Natural killer cell (primary cell): ENCODE measurements at regions not wholly inside any gene's neighbourhood (a gene's known extent, or its start where the extent isn't known, plus 50 kb on each side); places are given as distances from the start of the nearest gene placed in this dataset.
"Not testable (repeated sequence)": the region's sequence is repeated elsewhere in the genome, so short reads cannot be mapped to it uniquely, and the experiment has no call there.

Experiments used
- ATAC-seq, 3 donors: fragments of 150-1000 bp in 2 of 3; fragments of 200-7000 bp in 1 of 3; cut with Tn5 transposase; 1 replicate in 1 of 3; 2 replicates in 2 of 3; pipeline ENCODE4 v1.10.0; 2021; ENCODE audit warnings: mild to moderate bottlenecking in 2 of 3, moderate library complexity in 2 of 3
- DNase-seq, 2 donors: peaks; one replicate each; pipeline versions ENCODE4 v3.0.0 to v3.0.0-alpha.2; 2013 to 2021; ENCODE audit warnings: mixed read lengths in 1 of 2
- H3K27ac ChIP-seq: one replicate; pipeline ENCODE4 v1.5.1; 2013; ENCODE audit warnings: mild to moderate bottlenecking, low read length
- H3K27me3 ChIP-seq: one replicate; pipeline ENCODE4 v1.6.1; 2013; ENCODE audit warnings: low read length; ENCODE audit not compliant: control insufficient read depth, insufficient read depth
- H3K36me3 ChIP-seq: one replicate; pipeline ENCODE4 v1.6.1; 2013; ENCODE audit warnings: low read length; ENCODE audit not compliant: control insufficient read depth, insufficient read depth
- H3K4me1 ChIP-seq: one replicate; pipeline ENCODE4 v1.6.1; 2013; ENCODE audit warnings: low read length; ENCODE audit not compliant: control insufficient read depth, insufficient read depth
- H3K4me3 ChIP-seq: one replicate; pipeline ENCODE4 v1.5.1; 2013; ENCODE audit warnings: low read length
- H3K9me3 ChIP-seq: one replicate; pipeline ENCODE4 v1.6.1; 2013; ENCODE audit warnings: low read length; ENCODE audit not compliant: control insufficient read depth, insufficient read depth
- H3K27ac Mint-ChIP-seq, 2 donors: one replicate each; pipeline ENCODE4 v1.8.0; 2022; ENCODE audit warnings: mild to moderate bottlenecking in 2 of 2, mixed read lengths in 2 of 2, moderate library complexity in 1 of 2
- H3K27me3 Mint-ChIP-seq, 2 donors: one replicate each; pipeline ENCODE4 v1.8.0; 2022; ENCODE audit warnings: low read depth in 2 of 2, mixed read lengths in 2 of 2
- H3K36me3 Mint-ChIP-seq: one replicate; pipeline ENCODE4 v1.8.0; 2022; ENCODE audit warnings: mixed read lengths
- H3K4me1 Mint-ChIP-seq, 2 donors: one replicate each; pipeline ENCODE4 v1.8.0; 2022; ENCODE audit warnings: mixed read lengths in 2 of 2
- H3K4me3 Mint-ChIP-seq: one replicate; pipeline ENCODE4 v1.8.0; 2022; ENCODE audit warnings: mild to moderate bottlenecking, moderate library complexity, mixed read lengths
- H3K9me3 Mint-ChIP-seq, 2 donors: one replicate each; pipeline ENCODE4 v1.8.0; 2022; ENCODE audit warnings: mixed read lengths in 2 of 2
- WGBS: methylation state at CpG from one replicate; pipeline ENCODE4 v1.1.7; 2013; ENCODE audit warnings: missing lambda C conversion rate; ENCODE audit not compliant: insufficient coverage; 5-methylcytosine and 5-hydroxymethylcytosine counted together
- intact Hi-C: fragments of 100-400 bp; cut with micrococcal nuclease; formaldehyde crosslinking; loops from one replicate; pipeline ENCODE4 v1.14.2; 2022
- TF ChIP-seq, protein P1 (sequence below): fragments of 200-600 bp; IDR thresholded peaks from one replicate; pipeline ENCODE4 v1.8.0; 2022; ENCODE audit warnings: antibody characterized with exemption

DNA sequence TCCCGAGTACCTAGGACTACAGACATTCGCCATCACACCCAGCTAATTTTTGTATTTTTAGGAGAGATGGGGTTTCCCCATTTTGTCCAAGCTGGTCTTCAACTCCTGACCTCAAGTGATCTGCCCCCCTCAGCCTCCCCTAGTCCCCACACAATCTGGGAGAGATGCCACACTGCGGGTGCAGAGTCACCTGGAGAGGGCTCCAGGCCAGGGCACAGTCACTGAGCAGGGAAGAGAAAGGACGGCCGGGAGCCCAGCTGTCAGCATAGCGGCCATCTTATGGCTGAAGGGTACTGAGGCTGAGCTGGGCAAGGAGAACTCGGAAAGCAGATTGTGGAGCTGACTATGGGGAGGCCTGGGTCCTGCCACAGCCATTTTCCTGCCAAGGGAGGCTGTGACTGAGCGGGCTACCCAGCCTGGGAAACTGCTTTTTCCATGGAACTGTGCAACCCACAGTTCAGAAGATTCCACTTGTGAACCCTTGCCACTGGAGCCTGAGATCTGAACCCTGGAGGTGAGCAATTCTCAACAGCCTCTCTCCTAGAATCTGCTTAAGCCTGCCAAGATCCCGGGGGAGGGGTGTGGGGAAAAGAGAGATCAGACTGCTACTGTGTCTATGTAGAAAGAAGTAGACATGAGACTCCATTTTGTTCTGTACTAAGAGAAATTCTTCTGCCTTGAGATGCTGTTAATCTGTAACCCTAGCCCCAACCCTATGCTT, 109.2 kb downstream of the ZNF486 start:
- no peak for DNase-seq

DNA sequence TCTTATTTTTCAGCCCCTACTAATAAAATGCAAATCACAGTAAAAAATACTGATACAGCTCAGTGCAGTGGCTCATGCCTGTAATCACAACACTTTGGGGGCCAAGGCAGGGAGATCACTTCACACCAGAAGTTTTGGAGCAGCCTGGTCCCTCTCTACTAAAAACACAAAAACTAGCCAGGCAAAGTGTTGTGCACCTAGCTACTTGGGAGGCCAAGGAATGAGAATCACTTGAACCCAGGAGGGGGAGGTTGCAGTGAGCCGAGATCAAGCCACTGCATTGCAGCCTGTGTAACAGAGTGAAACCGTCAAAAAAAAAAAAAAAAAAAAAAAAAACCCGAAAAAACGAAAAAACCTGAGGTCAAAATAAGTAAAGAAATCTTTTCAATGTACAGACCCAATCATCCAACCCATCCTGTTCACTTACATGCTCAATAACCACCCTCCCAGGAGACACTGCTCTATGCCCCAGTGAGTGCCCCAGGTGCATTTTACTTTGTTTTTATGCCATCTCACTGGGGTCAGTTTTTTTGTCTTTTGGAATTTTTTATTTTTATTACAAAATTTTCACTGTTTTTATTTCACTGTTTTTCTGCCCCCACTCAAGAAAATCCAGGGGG, 107.0 kb downstream of the ZNF486 start:
- 56% methylated on average over 3 of the region's 4 CpGs for WGBS
- DNase-seq, result no peak
- no peaks in the 10 kb centered on the region for H3K9me3 ChIP-seq
- no peaks in the 10 kb centered on the region for H3K27me3 ChIP-seq
- Mint-ChIP-seq H3K27ac (no peak overlapping the region), H3K27me3 (no peaks in the 10 kb centered on the region), H3K4me1 (no peaks in the 10 kb centered on the region), H3K9me3 (peaks cover 0 to 3% of the 10 kb centered on the region in 2 donors), H3K36me3 (no peaks in the 10 kb centered on the region), H3K4me3 (no peak overlapping the region)
- TF ChIP-seq, protein P1, sequence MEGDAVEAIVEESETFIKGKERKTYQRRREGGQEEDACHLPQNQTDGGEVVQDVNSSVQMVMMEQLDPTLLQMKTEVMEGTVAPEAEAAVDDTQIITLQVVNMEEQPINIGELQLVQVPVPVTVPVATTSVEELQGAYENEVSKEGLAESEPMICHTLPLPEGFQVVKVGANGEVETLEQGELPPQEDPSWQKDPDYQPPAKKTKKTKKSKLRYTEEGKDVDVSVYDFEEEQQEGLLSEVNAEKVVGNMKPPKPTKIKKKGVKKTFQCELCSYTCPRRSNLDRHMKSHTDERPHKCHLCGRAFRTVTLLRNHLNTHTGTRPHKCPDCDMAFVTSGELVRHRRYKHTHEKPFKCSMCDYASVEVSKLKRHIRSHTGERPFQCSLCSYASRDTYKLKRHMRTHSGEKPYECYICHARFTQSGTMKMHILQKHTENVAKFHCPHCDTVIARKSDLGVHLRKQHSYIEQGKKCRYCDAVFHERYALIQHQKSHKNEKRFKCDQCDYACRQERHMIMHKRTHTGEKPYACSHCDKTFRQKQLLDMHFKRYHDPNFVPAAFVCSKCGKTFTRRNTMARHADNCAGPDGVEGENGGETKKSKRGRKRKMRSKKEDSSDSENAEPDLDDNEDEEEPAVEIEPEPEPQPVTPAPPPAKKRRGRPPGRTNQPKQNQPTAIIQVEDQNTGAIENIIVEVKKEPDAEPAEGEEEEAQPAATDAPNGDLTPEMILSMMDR, result no peak
- no peak for ATAC-seq
- no peaks in the 10 kb centered on the region for H3K36me3 ChIP-seq
- H3K4me1 ChIP-seq, result no peaks in the 10 kb centered on the region
- intact Hi-C loops, result no loop called here
- no peak overlapping the region for H3K4me3 ChIP-seq
- H3K27ac ChIP-seq, result no peak overlapping the region

More for the DNA sequence above, 109.2 kb downstream of the ZNF486 start:
- Mint-ChIP-seq H3K36me3 (no peaks in the 10 kb centered on the region), H3K4me1 (no peaks in the 10 kb centered on the region), H3K27ac (no peak overlapping the region), H3K4me3 (no peak overlapping the region), H3K9me3 (peaks cover 4 to 6% of the 10 kb centered on the region in 2 donors), H3K27me3 (no peaks in the 10 kb centered on the region)
- WGBS, result 90% methylated on average over 7 of the region's 9 CpGs
- H3K4me1 ChIP-seq, result no peaks in the 10 kb centered on the region
- no peak for ATAC-seq
- no peak overlapping the region for H3K4me3 ChIP-seq
- TF ChIP-seq, protein P1, result no peak
- H3K27ac ChIP-seq, result no peak overlapping the region
- no peaks in the 10 kb centered on the region for H3K9me3 ChIP-seq
- no peaks in the 10 kb centered on the region for H3K36me3 ChIP-seq
- H3K27me3 ChIP-seq, result no peaks in the 10 kb centered on the region
- intact Hi-C loops, result no loop called here

DNA sequence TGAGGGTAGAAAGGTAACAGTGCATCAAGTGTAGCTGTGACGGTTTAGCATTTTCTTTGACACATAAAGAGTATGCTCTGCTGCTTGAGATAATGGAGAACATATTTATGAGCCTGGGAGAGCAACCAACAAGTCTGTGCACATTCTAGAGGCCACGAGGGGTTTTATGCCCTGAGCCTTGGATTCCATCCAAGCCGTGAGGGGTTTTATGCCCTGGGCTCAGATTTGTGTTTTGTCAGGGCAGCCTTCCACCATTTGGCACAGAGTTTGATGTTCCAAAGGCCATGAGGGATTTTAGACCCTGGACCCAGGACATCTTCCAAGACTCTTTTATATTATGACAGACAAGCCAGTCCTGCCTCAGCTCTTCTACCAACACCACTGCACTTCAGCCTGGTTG, 106.4 kb downstream of the ZNF486 start:
- Mint-ChIP-seq H3K9me3 (peaks cover 0 to 3% of the 10 kb centered on the region in 2 donors), H3K27me3 (no peaks in the 10 kb centered on the region), H3K4me3 (no peak overlapping the region), H3K27ac (no peak overlapping the region), H3K4me1 (no peaks in the 10 kb centered on the region), H3K36me3 (no peaks in the 10 kb centered on the region)
- TF ChIP-seq, protein P1, result no peak
- DNase-seq (no peak), ATAC-seq (no peak)
- Histone ChIP-seq H3K36me3 (no peaks in the 10 kb centered on the region), H3K27me3 (no peaks in the 10 kb centered on the region), H3K27ac (no peak overlapping the region), H3K4me1 (no peaks in the 10 kb centered on the region), H3K4me3 (no peak overlapping the region), H3K9me3 (no peaks in the 10 kb centered on the region)
- WGBS, result 79% methylated on average over 3 of the region's 3 CpGs
- intact Hi-C loops, result no loop called here

DNA sequence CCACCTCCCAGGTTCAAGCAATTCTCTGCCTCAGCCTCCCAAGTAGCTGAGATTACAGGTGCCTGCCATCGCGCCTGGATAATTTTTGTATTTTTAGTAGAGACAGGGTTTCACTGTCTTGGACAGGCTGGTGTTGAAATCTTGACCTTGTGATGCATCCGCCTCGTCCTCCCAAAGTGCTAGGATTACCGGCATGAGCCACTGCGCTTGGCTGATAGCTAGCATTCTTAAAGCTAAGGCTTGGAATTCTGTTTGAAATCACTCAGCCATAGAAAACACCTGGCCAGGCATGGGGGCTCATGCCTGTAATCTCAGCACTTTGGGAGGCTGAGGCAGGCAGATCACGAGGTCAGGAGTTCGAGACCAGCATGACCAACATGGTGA, 105.6 kb downstream of the ZNF486 start:
- not testable (repeated sequence) for H3K36me3 Mint-ChIP-seq
- 93% methylated on average over 8 of the region's 8 CpGs for WGBS

DNA sequence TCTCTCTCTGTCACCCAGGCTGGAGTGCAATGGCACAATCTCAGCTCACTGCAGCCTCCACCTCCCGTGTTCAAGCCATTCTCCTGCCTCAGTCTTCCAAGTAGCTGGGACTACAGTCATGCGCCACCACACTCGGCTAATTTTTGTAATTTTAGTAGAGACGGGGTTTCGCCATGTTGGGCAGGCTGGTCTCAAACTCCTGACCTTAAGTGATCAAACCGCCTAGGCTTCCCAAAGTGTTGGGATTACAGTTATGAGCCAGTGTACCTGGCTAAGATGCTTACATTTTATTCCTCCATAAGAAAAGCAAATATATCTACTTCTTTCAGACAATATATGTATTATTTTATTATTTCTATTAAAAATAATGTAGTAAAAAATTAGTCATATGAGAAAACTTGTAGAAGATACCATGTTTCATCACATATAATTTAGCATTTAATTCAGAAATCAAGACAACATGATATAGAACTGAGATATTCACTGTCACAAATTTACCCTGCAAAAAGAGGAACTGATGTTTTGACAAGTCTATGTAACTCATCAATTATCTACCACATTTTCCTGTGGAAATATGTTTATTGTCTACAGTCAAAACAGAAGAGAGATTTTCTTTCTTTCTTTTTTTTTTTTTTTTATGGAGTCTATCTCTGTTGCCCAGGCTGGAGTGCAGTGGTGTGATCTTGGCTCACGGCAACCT, 105.1 kb downstream of the ZNF486 start:
- H3K36me3 Mint-ChIP-seq, H3K27ac Mint-ChIP-seq, H3K27ac ChIP-seq, DNase-seq, H3K4me3 Mint-ChIP-seq, H3K27me3 ChIP-seq, H3K4me3 ChIP-seq, H3K9me3 Mint-ChIP-seq, H3K27me3 Mint-ChIP-seq, H3K9me3 ChIP-seq, H3K36me3 ChIP-seq, intact Hi-C loops, ATAC-seq, H3K4me1 ChIP-seq, H3K4me1 Mint-ChIP-seq: not testable (repeated sequence)
- WGBS, result 88% methylated on average over 6 of the region's 7 CpGs

More for the DNA sequence above, 105.6 kb downstream of the ZNF486 start:
- H3K27me3 Mint-ChIP-seq, H3K4me1 Mint-ChIP-seq, H3K4me1 ChIP-seq, H3K27me3 ChIP-seq, H3K4me3 ChIP-seq, H3K27ac ChIP-seq, H3K9me3 ChIP-seq, H3K27ac Mint-ChIP-seq, H3K9me3 Mint-ChIP-seq, DNase-seq, intact Hi-C loops, H3K36me3 ChIP-seq, ATAC-seq, H3K4me3 Mint-ChIP-seq: not testable (repeated sequence)
